H1 (cell line): ENCODE measurements at regions not wholly inside any gene's neighbourhood (a gene's known extent, or its start where the extent isn't known, plus 50 kb on each side); places are given as distances from the start of the nearest gene placed in this dataset.

Experiments used
- CTCF ChIA-PET: fragments of 300-600 bp; sonication (Branson Sonifier 250); formaldehyde crosslinking; loops from one replicate; lab custom pipeline; 2021; ENCODE audit not compliant: partially characterized antibody; lab: Charles Lee
- POLR2A ChIA-PET: fragments of 300-600 bp; sonication (Branson Sonifier 250); formaldehyde crosslinking; loops from one replicate; lab custom pipeline; 2021; ENCODE audit warnings: inconsistent platforms; ENCODE audit not compliant: partially characterized antibody; lab: Charles Lee
- DNase-seq, 2 experiments: peaks; one replicate each; pipeline versions ENCODE4 v3.0.0 to v3.0.0-alpha.2; 2010 to 2022; ENCODE audit warnings: low spot score in 2 of 2, low read depth in 1 of 2, mixed read lengths in 1 of 2
- FAIRE-seq: peaks from 2 replicates; lab custom pipeline; 2011; peaks lifted over from hg19 to GRCh38; lab: Jason Lieb, UNC
- H2AFZ ChIP-seq: 2 replicates; pipeline ENCODE4 v1.8.1; 2012; ENCODE audit warnings: low read length, inconsistent platforms
- H2AK5ac ChIP-seq: 2 replicates; pipeline ENCODE4 v1.6.1; 2013; ENCODE audit warnings: low read depth, low read length
- H2BK120ac ChIP-seq: replicated peaks from 2 replicates; pipeline ENCODE3; 2013; ENCODE audit warnings: low read depth, low read length, inconsistent platforms
- H2BK12ac ChIP-seq: 2 replicates; pipeline ENCODE4 v1.6.1; 2013; ENCODE audit warnings: low read depth, low read length
- H2BK15ac ChIP-seq: 2 replicates; pipeline ENCODE4 v1.6.1; 2013; ENCODE audit warnings: low read length
- H2BK20ac ChIP-seq: 2 replicates; pipeline ENCODE4 v1.6.1; 2013; ENCODE audit warnings: low read length
- H2BK5ac ChIP-seq: 2 replicates; pipeline ENCODE4 v1.6.1; 2013; ENCODE audit warnings: low read depth, low read length
- H3K14ac ChIP-seq: 2 replicates; pipeline ENCODE4 v1.6.1; 2013; ENCODE audit warnings: inconsistent platforms; ENCODE audit not compliant: insufficient read length
- H3K18ac ChIP-seq: 2 replicates; pipeline ENCODE4 v1.6.1; 2013; ENCODE audit warnings: low read length; ENCODE audit errors: extremely low read depth
- H3K23ac ChIP-seq: 2 replicates; pipeline ENCODE4 v1.6.1; 2013; ENCODE audit warnings: inconsistent platforms; ENCODE audit not compliant: insufficient read length
- H3K23me2 ChIP-seq: 2 replicates; pipeline ENCODE4 v1.6.1; 2013; ENCODE audit warnings: low read depth, low read length
- H3K27ac ChIP-seq: 2 replicates; pipeline ENCODE4 v1.6.1; 2011; ENCODE audit warnings: low read depth, low read length, inconsistent platforms
- H3K27me3 ChIP-seq, 4 experiments: replicated peaks in 1 of 4; 1 replicate in 1 of 4; 2 replicates in 3 of 4; pipeline versions ENCODE4 v1.6.1 to v1.8.1; 2011 to 2013; ENCODE audit warnings: low read length in 3 of 4, mild to moderate bottlenecking in 3 of 4, inconsistent platforms in 2 of 4, mixed read lengths in 2 of 4, moderate library complexity in 1 of 4; ENCODE audit not compliant: control insufficient read depth in 3 of 4, insufficient read depth in 3 of 4; ENCODE audit errors: extremely low read depth in 1 of 4
- H3K36me3 ChIP-seq, 4 experiments: 2 replicates each; pipeline versions ENCODE4 v1.6.1 to v1.8.1; 2011 to 2013; ENCODE audit warnings: mild to moderate bottlenecking in 4 of 4, low read length in 3 of 4, moderate library complexity in 2 of 4, control low read depth in 1 of 4, inconsistent platforms in 1 of 4; ENCODE audit not compliant: insufficient read depth in 4 of 4, control insufficient read depth in 2 of 4
- H3K4ac ChIP-seq: replicated peaks from 2 replicates; pipeline ENCODE3; 2013; ENCODE audit warnings: low read length, low read depth, mixed read lengths, inconsistent platforms; ENCODE audit not compliant: insufficient read length
- H3K4me1 ChIP-seq, 4 experiments: replicated peaks in 1 of 4; 1 replicate in 1 of 4; 2 replicates in 3 of 4; pipeline versions ENCODE4 v1.6.1 to v1.8.1; 2011 to 2013; ENCODE audit warnings: low read length in 3 of 4, inconsistent platforms in 2 of 4, mixed read lengths in 1 of 4; ENCODE audit not compliant: insufficient read depth in 4 of 4, control insufficient read depth in 3 of 4
- H3K4me2 ChIP-seq, 2 experiments: 2 replicates each; pipeline versions ENCODE4 v1.6.1 to v1.8.1; 2011 to 2013; ENCODE audit warnings: low read depth in 2 of 2, low read length in 2 of 2, control low read depth in 1 of 2, inconsistent platforms in 1 of 2, mild to moderate bottlenecking in 1 of 2; ENCODE audit not compliant: insufficient read depth in 1 of 2
- H3K4me3 ChIP-seq, 4 experiments: fragments of 200-600, 300-600 bp in 1 of 4; sonication (generic), shearing (Covaris generic), sonication (Bioruptor Twin) in 1 of 4; 2 replicates each; pipeline versions ENCODE4 v1.5.1 to v1.8.1; 2011 to 2016; ENCODE audit warnings: low read length in 4 of 4, low read depth in 3 of 4, control low read depth in 2 of 4, inconsistent platforms in 2 of 4, mild to moderate bottlenecking in 2 of 4, mixed read lengths in 1 of 4, moderate library complexity in 1 of 4; ENCODE audit not compliant: insufficient read depth in 2 of 4; ENCODE audit errors: extremely low read depth in 1 of 4
- H3K56ac ChIP-seq: replicated peaks from 2 replicates; pipeline ENCODE3; 2013; ENCODE audit warnings: low read depth, mild to moderate bottlenecking, mixed read lengths, low read length, inconsistent platforms; ENCODE audit not compliant: insufficient read length
- H3K79me1 ChIP-seq: 2 replicates; pipeline ENCODE4 v1.6.1; 2013; ENCODE audit warnings: low read depth, low read length, control low read depth
- H3K79me2 ChIP-seq, 2 experiments: 2 replicates each; pipeline versions ENCODE4 v1.6.1 to v1.8.1; 2012 to 2013; ENCODE audit warnings: low read length in 2 of 2, mild to moderate bottlenecking in 2 of 2, inconsistent platforms in 1 of 2; ENCODE audit not compliant: insufficient read depth in 2 of 2, control insufficient read depth in 1 of 2
- H3K9ac ChIP-seq, 4 experiments: replicated peaks in 1 of 4; 1 replicate in 1 of 4; 2 replicates in 3 of 4; pipeline versions ENCODE4 v1.6.1 to v1.8.1; 2011 to 2013; ENCODE audit warnings: low read depth in 3 of 4, low read length in 3 of 4, control low read depth in 2 of 4, mild to moderate bottlenecking in 2 of 4, moderate library complexity in 2 of 4, inconsistent platforms in 1 of 4; ENCODE audit errors: extremely low read depth in 1 of 4
- H3K9me3 ChIP-seq, 2 experiments: 2 replicates each; pipeline versions ENCODE4 v1.6.1 to v1.8.1; 2012 to 2013; ENCODE audit warnings: mild to moderate bottlenecking in 2 of 2, moderate library complexity in 2 of 2, control low read depth in 1 of 2, inconsistent platforms in 1 of 2, low read depth in 1 of 2, low read length in 1 of 2, mixed read lengths in 1 of 2; ENCODE audit not compliant: insufficient read depth in 2 of 2
- H4K20me1 ChIP-seq, 2 experiments: replicated peaks in 1 of 2; 2 replicates each; pipeline versions ENCODE3 to v1.8.1; 2011 to 2013; ENCODE audit warnings: inconsistent platforms in 2 of 2, low read length in 2 of 2, mild to moderate bottlenecking in 1 of 2; ENCODE audit not compliant: insufficient read depth in 2 of 2, control insufficient read depth in 1 of 2
- H4K5ac ChIP-seq: 2 replicates; pipeline ENCODE4 v1.6.1; 2013; ENCODE audit warnings: low read length, low read depth, mixed read lengths, inconsistent platforms; ENCODE audit not compliant: insufficient read length
- H4K8ac ChIP-seq: 2 replicates; pipeline ENCODE4 v1.8.0; 2013; ENCODE audit warnings: mild to moderate bottlenecking, moderate library complexity, low read length, inconsistent platforms; ENCODE audit not compliant: insufficient read depth; ENCODE audit errors: extremely low read depth
- H4K91ac ChIP-seq: replicated peaks from 2 replicates; pipeline ENCODE3; 2013; ENCODE audit warnings: low read length, mixed read lengths, inconsistent platforms; ENCODE audit not compliant: insufficient read length
- ASH2L ChIP-seq: fragments of 200-600, 300-600 bp; sonication (generic); IDR thresholded peaks from one replicate; pipeline ENCODE4 v1.7.1; 2017; ENCODE audit warnings: low read length
- TAF7 ChIP-seq: optimal IDR thresholded peaks from 2 replicates; pipeline ENCODE3; 2011; ENCODE audit warnings: low read depth, mild to moderate bottlenecking, inconsistent platforms, low read length, moderate library complexity, borderline replicate concordance
- WGBS, 2 experiments: shearing (Covaris generic) in 1 of 2; methylation state at CpG; one replicate each; pipeline versions ENCODE4 v1.1.6 to v1.1.7; 2013 to 2015; ENCODE audit warnings: low lambda C conversion rate in 2 of 2, mixed read lengths in 2 of 2, inconsistent platforms in 1 of 2, low coverage in 1 of 2, missing lambda C conversion rate in 1 of 2; ENCODE audit not compliant: insufficient replicate concordance in 2 of 2, insufficient coverage in 1 of 2, insufficient read length in 1 of 2; ENCODE audit errors: extremely low coverage in 1 of 2, missing lambda C conversion rate in 1 of 2; 5-methylcytosine and 5-hydroxymethylcytosine counted together

GRCh38 chr6:27140999-27141528, 106.4 kb upstream of the PRSS16 start:
- TF ChIP-seq ASH2L (no peak), TAF7 (peak; percentile 22)
- Histone ChIP-seq H3K56ac (no peak overlapping the region), H2BK12ac (no peak overlapping the region), H3K9me3 (no peaks in the 10 kb centered on the region), H3K14ac (no peak overlapping the region), H3K23me2 (peaks cover 4% of the 10 kb centered on the region), H3K4me2 (peak overlapping the region; percentile 58 to 63), H3K18ac (no peak overlapping the region; the same call in 1 of the 2 replicates), H3K4me1 (peaks cover 0 to 13% (median 3%) of the 10 kb centered on the region in 4 experiments; a peak in 5 of 7 replicates), H2AK5ac (no peak overlapping the region), H3K79me1 (no peaks in the 10 kb centered on the region), H4K8ac (no peak overlapping the region), H3K27ac (no peak overlapping the region), H2BK120ac (no peak overlapping the region), H3K27me3 (no peaks in the 10 kb centered on the region), H3K9ac (peak overlapping the region in 3 of 4 experiments; percentile 39 to 70 (median 42); a peak in 2 of 7 replicates), H2BK20ac (no peak overlapping the region), H3K36me3 (peaks cover 0 to 5% (median 0%) of the 10 kb centered on the region in 4 experiments; a peak in 1 of 8 replicates), H4K91ac (no peak overlapping the region), H2AFZ (no peak overlapping the region), H3K79me2 (peaks cover 0 to 50% of the 10 kb centered on the region in 2 experiments; a peak in 2 of 4 replicates), H3K4ac (no peak overlapping the region), H3K23ac (no peak overlapping the region), H3K4me3 (peak overlapping the region; percentile 30 to 95 (median 48)), H4K5ac (peak overlapping the region; percentile 96), H2BK5ac (no peak overlapping the region), H4K20me1 (no peaks in the 10 kb centered on the region), H2BK15ac (no peak overlapping the region)
- FAIRE-seq (no peak), DNase-seq (no peak)
- CTCF ChIA-PET = no interaction called here
- 35% methylated on average over 5 of the region's 5 CpGs; no CpG with 5 or more reads in 1 of the 2 experiments for WGBS, 2 experiments
- POLR2A ChIA-PET = interaction anchor here (1.0 to 21.6 kb wide), 8 partner anchors 10 to 1120 kb away, joined by 3 to 824 read pairs (median 16); a partner anchor contains a TSS
